Right lobe of liver (tissue), 4 donors: ENCODE measurements at regions not wholly inside any gene's neighbourhood (a gene's known extent, or its start where the extent isn't known, plus 50 kb on each side); places are given as distances from the start of the nearest gene placed in this dataset.

ENCODE experiments used
- CTCF ChIP-seq, 4 donors: fragments of 200-600 bp in 3 of 4; fragments of 450-650 bp in 1 of 4; IDR thresholded peaks; one replicate each; pipeline versions ENCODE4 v1.5.1 to v1.8.0; 2016 to 2022; ENCODE audit warnings: antibody characterized with exemption in 4 of 4, mild to moderate bottlenecking in 2 of 4
- POLR2A ChIP-seq: fragments of 450-650 bp; IDR thresholded peaks from one replicate; pipeline ENCODE4 v1.6.1; 2017; ENCODE audit warnings: antibody characterized with exemption, mild to moderate bottlenecking
- donor health status: DM: no; HTN: no; CAD: no.
- donor health status: DM: no; HTN: no; CAD: no.
- donor health status: DM: no; HTN: yes; CAD: no.

GRCh38 chr2:8612734-8613179, 69.1 kb upstream of the ID2 start:
- TF ChIP-seq CTCF (IDR thresholded peaks at IDR 0.05) = no peak
- no peak for TF ChIP-seq POLR2A
